HG03521 (cell line): ENCODE measurements at regions not wholly inside any gene's neighbourhood (a gene's known extent, or its start where the extent isn't known, plus 50 kb on each side); places are given as distances from the start of the nearest gene placed in this dataset.
A peak's percentile ranks its signal among the peaks of the same experiment; 100 is the strongest.

Experiments used
- ATAC-seq: cut with Tn5 transposase; IDR thresholded peaks from one replicate; pipeline ENCODE4 v1.9.1; 2021; ENCODE audit warnings: mild to moderate bottlenecking, moderate library complexity; ENCODE audit not compliant: unreplicated experiment

- no peak for ATAC-seq
These were observed 111.9 kb downstream of the HSPH1 start for GRCh38 chr13:31049833-31050232.

GRCh38 chr13:31049083-31049482, 112.6 kb downstream of the HSPH1 start:
- no peak for ATAC-seq

- no peak for ATAC-seq
These were observed 113.2 kb downstream of the HSPH1 start for GRCh38 chr13:31048521-31048920.

GRCh38 chr13:31046711-31047279, 114.3 kb downstream of the TEX26 start:
- ATAC-seq, result no peak

DNA sequence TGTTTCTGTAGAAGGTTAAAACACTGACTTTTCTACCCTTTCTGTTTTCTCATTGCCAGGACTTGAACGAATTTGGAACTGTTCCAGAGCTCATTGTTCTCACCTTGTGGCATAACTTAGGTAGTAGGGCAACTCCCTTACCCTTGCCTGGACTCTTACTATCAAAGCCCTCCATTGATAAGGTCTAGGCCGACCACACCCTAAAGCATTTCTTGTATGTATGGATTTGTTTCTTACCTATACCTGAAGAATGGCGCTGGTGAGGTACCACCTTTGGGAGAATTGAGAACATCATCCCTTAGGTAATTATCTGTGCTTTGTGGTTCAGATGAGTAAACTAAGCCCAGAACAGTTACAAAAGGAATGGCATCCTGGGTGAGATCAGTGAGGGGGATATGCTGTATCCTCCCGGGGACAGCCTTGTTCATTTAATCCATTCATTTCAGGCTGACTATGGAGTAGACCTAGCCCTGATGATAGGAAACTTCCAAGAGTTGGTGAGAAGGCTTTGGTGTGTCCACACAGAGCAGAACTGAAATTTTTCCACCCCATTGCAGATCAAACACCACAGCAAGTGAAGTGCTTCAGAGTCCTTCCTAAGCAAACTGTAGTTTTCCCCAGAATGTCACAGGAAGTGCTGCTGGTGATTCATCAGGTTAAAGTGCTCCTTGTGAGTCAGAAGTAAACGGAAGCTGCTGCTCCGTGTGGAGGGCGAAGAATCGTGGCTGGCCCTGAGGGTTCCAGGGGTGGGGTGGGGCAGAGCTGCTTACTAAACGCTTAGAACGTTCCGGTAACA, 113.0 kb downstream of the TEX26 start:
- no peak for ATAC-seq

- ATAC-seq, result peak; percentile 84
These were observed 112.2 kb downstream of the TEX26 start for GRCh38 chr13:31044364-31045285.

DNA sequence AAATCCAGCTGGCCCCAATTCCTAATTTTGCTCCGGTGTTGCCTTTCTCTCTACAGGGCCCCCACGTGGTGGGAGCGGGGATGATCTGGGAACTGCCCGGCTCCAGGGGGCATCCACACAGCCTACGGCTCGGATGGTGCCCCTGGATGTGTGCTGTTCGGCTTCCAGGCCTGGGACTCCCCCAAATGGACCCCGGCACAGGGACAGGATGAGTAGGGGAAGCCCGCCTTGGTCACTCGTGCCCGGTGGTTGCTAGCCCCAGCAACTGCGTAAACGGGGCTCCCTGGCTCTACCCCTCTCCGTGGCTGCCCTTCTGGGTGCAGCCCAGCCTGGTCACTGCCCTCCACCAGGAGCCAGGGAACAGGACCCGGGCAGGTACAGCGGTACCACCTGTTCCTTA, 111.5 kb downstream of the TEX26 start:
- peak; percentile 2 for ATAC-seq

GRCh38 chr13:31042481-31043165, 110.2 kb downstream of the TEX26 start:
- no peak for ATAC-seq

DNA sequence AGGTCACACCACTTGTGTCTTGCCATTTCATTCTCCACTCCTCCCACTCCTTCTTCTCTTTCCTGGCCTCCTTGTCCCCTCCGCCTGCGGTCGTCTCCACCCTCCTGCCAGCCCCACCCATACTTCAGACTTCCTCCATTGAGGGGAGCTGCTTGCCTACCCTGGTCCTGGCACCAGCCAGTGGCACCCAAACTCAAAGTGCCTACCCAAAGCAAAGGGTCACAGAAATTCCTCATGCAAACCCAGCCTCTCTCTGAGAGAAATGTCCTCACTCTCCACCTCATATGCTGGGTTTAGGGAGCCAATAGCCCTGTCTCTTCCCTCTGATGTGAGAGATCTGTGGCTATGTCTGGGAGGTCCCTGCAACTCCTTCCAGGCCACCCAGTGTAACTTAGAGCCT, 109.6 kb downstream of the TEX26 start:
- ATAC-seq, result no peak

GRCh38 chr13:31038834-31039552, 106.5 kb downstream of the TEX26 start:
- ATAC-seq, result peak; percentile 48

GRCh38 chr13:31037874-31038500, 105.5 kb downstream of the TEX26 start:
- no peak for ATAC-seq

DNA sequence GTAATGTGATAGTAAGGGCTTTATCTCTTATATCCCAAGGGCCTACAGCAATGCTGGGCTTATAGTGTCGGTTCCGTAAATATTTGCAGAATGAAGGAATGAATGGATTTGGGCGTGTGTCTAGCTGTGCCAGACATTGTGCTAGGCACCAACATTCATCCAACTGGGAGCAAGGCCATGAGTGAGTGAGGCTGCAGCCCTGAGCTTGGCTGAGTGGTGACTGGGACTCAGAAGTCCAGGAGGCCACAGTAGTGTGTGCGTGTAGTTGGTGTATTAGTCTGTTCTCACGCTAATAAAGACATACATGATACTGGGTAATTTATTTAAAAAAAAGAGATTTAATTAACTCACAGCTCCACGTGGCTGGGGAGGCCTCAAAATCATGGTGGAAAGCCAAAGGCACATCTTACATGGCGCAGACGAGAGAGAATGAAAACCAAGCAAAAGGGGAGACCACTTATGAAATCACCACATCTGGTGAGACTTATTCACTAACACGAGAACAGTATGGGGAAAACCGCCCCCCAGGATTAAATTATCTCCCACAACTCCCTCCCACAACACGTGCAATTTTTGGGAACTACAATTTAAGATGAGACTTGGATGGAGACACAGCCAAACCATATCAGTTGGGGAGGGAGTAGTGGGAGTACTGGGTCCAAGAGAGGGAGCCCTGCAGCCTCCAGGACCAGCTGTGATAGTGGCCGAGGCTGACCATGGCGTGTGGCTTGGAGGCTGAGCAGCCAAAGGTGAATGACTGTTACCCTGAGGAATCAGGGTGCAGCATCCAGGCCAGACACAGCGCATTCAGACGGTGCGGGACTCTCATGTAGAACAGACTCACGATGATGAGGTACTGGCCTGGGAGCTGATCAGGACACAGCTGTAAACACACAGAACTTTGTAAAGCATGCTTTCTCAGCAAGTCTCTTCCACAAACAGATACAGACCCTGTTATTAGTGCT, 104.6 kb downstream of the TEX26 start:
- ATAC-seq, result no peak

GRCh38 chr13:31035185-31035965, 102.9 kb downstream of the TEX26 start:
- ATAC-seq, result no peak

- ATAC-seq, result no peak
These were observed 100.2 kb downstream of the TEX26 start for GRCh38 chr13:31032528-31033113.

GRCh38 chr13:31031482-31031881, 99.0 kb downstream of the TEX26 start:
- no peak for ATAC-seq

GRCh38 chr13:31029102-31029501, 96.6 kb downstream of the TEX26 start:
- no peak for ATAC-seq

DNA sequence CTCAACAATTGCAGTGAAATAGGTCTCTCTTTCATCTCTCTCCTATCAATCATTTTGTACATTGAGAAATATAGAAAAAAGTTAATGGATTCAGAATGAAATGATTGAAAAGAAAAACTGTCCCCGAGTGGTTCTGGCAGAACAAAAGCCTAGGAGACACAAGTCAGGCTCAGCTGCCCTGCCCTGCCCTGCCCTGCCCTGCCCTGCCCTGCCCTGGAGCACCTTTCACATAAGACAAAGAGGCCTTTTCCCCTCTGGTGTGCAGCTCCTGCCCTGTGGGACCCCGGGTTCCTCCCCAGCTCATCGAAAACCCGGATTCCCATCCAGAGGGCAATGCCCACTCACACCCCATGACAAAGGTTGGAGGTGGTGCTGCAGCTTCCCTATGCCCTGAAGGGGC, 94.7 kb downstream of the TEX26 start:
- no peak for ATAC-seq
